ENCODE measurements at regions not wholly inside any gene's neighbourhood (a gene's known extent, or its start where the extent isn't known, plus 50 kb on each side); places are given as distances from the start of the nearest gene placed in this dataset.

GRCh38 chr14:97618917-97619690 is 821.9 kb downstream of the VRK1 start:
- no peak for DNase-seq

DNA sequence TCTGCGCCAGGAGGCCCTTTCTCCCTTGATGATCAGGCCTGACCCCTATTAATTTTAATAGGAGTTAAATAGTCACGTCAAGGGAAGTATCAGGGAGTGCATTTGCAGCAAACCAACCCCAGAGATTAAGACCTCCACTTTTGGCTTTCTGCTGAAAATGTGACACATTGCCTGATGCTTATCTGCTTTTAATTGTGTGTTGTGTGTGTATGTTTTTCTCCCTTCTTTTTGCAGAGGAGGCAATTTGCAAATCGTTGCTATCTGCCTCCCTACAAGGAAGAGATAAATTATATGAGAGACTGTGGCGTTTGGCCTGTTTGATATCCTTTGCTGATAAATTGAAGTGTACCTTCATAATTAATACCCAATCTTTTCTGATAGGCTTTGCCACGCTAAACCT is 822.9 kb downstream of the VRK1 start:
- no peak for DNase-seq

- DNase-seq: no peak
Measured at GRCh38 chr14:97624985-97625384, 827.8 kb downstream of the VRK1 start.

GRCh38 chr14:97625477-97625876 is 828.3 kb downstream of the VRK1 start:
- DNase-seq: no peak

- no peak for DNase-seq
Measured at GRCh38 chr14:97626088-97626487, 828.9 kb downstream of the VRK1 start.

- no peak for DNase-seq
Measured at GRCh38 chr14:97630249-97630648, 833.1 kb downstream of the VRK1 start.

- no peak for DNase-seq
Measured at GRCh38 chr14:97633131-97633738, 836.1 kb downstream of the VRK1 start.

DNA sequence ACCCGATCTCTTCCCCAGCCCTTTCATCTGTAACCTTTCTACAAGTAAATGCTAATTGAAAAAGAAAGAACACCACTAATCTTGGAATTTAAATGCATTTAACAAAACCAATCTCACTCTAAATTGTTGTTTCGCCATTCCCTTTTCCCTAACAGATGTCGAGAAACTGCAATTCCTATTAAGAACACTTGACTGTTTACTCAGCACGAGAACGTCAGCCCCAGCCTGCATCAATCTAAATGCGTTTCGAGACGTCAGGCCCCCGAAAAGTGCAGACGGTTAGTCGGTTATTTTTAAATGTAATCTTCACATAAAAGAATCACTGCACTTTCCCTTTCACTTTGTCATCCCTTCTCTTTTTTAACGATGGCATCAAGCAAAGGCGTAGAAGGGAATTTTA is 837.6 kb downstream of the VRK1 start:
- DNase-seq: no peak

GRCh38 chr14:97638864-97639263 is 841.7 kb downstream of the VRK1 start:
- no peak for DNase-seq

GRCh38 chr14:97640031-97640430 is 842.8 kb downstream of the VRK1 start:
- no peak for DNase-seq

DNA sequence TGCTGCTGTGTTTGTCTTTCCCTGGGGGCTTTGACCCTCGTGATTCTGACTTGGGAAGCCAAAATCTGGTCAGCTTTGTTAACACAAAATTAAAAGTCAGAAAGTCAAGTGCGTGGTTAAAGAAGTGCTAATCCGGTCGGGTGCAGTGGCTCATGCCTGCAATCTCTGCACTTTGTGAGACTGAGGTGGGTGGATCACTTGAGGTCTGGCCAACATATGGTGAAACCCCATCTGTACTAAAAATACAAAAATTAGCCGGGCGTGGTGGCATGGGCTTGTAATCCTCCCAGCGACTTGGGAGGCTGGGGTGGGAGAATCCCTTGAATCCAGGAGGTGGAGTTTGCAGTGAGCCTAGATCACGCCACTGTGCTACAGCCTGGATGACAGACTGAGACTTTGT is 844.6 kb downstream of the VRK1 start:
- no peak for DNase-seq

- DNase-seq: no peak
Measured at GRCh38 chr14:97642631-97643030, 845.4 kb downstream of the VRK1 start.

GRCh38 chr14:97644365-97644764 is 847.2 kb downstream of the VRK1 start:
- no peak for DNase-seq

GRCh38 chr14:97649752-97650151 is 852.6 kb downstream of the VRK1 start:
- no peak for DNase-seq

DNA sequence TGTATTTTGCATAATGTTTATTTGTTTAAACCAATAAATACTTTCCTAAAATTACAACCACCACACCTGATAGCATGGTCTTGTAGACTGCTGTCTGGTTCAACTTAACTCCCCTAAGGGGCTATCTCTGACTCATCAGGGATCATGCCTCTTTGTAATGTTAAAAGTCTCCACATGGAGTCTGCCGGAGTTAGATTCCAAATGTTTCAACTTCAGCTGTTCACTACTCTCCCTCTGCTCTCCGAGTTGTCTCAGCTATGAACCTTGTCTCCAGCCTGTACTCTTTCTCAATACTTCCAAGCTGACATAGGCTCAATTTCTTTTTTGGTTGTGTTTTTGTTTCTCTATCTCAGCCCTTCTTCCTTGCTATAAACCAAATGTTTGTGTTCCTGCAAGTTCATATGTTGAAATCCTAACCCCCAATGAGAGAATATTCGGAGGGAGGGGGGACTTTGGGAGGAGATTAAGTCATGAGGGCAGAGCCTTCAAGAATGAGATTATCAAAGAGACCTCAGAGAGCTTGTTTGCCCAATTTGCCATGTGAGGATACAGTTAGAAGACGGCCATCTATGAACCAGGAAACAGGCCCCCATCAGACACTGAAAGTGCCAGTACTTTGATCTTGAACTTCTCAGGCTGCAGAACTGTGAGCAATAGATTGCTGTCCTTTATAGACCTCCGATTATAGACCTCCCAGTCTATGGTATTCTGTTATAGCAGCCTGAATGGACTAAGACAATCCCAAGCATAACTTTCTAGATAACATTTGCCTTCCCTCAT is 858.2 kb downstream of the VRK1 start:
- DNase-seq: no peak

DNA sequence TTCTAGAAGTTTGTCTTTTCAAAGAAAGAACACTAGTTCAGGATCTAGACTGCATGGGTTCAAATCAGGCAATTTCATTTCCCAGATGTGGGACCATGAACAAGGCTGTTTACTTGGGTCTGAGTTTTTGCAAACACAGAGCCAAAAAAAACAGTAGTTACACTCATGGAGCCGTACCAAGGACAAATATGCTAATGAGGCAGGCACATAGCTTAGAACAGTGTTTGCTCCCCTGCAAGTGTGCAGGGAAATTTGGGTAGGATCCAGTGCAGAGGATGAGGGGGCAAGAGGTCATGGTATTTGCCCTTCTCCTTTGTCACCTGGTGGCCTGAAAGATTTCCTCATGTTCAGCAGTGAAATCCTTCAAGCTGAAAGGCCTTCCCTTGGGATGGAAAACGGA is 860.4 kb downstream of the VRK1 start:
- no peak for DNase-seq

DNA sequence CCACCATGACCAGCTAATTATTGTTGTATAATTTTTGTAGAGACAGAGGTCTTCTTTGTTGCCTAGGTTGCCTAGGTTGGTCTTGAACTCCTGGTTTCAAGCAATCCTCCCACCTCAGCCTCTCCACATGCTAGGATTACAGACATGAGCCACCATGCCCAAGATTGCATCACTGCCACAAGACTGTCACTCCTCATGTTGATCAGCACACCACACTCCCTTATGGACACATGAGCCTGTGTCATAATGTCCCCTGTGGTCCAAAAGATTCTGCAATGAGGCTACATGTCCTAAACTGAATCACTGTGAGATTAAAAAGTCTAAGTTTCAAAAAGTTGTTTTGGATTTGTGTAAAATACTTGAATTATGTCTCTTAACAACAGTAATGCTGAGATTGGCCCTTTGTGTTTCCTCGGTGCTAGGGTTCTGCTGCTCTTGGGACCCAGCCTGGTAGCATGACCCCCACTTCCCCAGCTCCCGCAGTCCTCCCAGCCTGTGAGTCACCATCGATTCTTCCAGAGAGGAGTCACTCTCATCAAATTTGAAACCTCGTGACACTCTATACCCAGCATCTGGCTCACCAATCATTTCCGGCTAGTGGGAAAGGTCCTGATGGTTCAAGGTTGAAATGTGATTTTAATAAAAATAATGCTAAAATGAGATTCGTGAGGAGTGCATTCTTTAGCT is 890.9 kb downstream of the VRK1 start:
- no peak for DNase-seq

DNA sequence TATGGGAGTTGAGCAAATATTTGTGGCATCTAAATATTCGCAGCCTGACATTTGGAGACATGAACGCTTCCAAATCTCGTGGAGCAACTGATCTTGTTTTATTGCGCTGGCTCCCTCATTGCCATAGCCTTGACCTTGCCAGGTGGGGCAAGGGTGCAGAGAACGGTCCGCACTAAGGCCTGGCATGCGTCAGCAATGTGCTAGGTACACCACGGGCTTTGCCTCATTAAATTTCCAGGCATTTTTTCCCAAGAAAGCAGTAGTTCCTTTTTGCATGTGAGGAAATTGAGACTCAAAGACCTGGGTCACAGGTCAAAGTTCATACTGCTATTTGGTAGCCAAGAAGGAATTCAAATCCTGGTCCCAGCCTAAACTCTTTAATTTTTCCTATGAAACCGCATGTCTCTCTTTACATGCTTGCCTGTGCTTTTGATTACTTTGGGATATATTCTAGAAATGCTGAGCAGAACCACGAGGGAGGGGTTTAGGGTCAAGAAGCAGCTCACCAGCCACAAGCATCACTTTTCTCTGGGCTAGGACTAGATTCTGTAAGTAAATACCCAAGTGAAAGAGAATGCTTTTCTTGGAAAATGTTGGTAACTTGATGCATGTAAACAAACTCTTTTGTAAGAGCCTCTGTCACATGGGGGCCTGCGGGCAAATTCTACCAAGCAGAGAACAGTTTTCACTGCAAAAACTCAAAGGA is 891.6 kb downstream of the VRK1 start:
- no peak for DNase-seq

- no peak for DNase-seq
Measured at GRCh38 chr14:97692084-97692483, 894.9 kb downstream of the VRK1 start.

GRCh38 chr14:97695456-97695981 is 898.3 kb downstream of the VRK1 start:
- DNase-seq: no peak

- DNase-seq: no peak
Measured at GRCh38 chr14:97697772-97698171, 900.6 kb downstream of the VRK1 start.

DNA sequence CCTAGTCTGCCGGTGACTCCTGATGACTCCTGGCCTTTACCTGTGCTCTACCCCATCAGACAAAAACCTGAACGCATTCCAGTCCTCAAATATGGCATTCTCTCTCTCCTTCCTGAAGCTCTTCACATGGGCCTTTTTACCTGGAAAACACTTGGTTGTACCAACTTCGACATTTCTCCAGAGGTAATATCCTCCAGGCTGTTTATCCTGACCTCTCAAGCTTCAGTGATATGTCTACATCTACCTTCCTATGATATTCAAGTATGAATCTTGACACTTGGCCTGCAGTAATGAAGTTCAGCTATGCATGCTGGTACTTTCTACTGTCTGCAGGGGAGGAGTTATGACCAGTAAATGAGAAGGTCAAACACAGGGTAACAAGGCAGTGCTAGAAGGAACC is 901.8 kb downstream of the VRK1 start:
- no peak for DNase-seq

Measured in HCEC 1CT (cell line).